SH-SY5Y (cell line): ENCODE measurements at regions not wholly inside any gene's neighbourhood (a gene's known extent, or its start where the extent isn't known, plus 50 kb on each side); places are given as distances from the start of the nearest gene placed in this dataset.

Experiments
- GATA2 ChIP-seq: IDR thresholded peaks from 2 replicates; pipeline ENCODE4 v1.6.1; 2011; ENCODE audit warnings: mild to moderate bottlenecking, low read depth, low read length
- GATA3 ChIP-seq: IDR thresholded peaks from 2 replicates; pipeline ENCODE4 v1.6.1; 2011; ENCODE audit warnings: low read depth, mild to moderate bottlenecking, low read length, moderate library complexity

DNA sequence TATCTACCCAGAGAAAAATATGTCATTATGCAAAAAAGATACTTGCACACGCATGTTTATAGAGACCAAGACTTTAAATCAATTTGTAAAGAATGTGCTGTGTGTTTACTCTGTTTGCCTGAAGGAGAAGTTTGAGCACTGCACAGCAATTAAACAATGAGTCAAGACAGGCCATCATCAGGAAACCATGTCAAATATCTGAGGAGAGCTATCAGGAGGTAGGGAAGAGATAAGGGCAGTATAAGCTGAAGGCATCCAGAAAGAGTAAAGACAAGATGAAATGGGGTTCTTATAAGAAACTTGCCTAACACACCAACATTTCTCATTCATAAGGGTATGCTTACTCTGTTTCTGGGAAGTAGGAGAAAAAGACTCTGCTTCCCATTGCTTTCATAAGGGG, 405.8 kb upstream of the PTGER4 start:
- TF ChIP-seq GATA3 (no peak), GATA2 (no peak)
